ENCODE measurements at regions not wholly inside any gene's neighbourhood (a gene's known extent, or its start where the extent isn't known, plus 50 kb on each side); places are given as distances from the start of the nearest gene placed in this dataset.

DNA sequence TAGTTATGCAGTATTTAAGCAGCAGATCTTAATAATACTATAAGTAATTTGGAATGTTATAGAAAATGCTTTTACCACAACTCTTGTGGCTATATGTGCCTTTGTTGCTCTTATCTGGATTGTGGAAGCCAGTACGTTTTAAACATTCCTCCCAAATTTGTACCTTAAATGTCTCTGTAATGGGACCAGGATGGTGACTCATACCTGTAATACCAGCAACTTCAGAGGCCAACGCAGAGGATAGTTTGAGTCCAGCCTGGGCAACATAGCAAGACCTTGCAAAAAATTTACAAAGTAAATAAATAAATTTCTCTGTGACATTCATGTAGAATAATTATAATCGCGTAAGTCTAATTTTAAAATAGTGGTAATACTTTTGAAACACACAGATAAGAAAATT, 283.1 kb downstream of the POM121L12 start:
- no peak for DNase-seq (ENCODE audit: low spot score)
- H3K9me3 Mint-ChIP-seq (ENCODE audit: unreplicated experiment): no peaks in the 10 kb centered on the region
- no peak overlapping the region for H3K4me3 Mint-ChIP-seq (ENCODE audit: unreplicated experiment)
- TF ChIP-seq, protein P1, sequence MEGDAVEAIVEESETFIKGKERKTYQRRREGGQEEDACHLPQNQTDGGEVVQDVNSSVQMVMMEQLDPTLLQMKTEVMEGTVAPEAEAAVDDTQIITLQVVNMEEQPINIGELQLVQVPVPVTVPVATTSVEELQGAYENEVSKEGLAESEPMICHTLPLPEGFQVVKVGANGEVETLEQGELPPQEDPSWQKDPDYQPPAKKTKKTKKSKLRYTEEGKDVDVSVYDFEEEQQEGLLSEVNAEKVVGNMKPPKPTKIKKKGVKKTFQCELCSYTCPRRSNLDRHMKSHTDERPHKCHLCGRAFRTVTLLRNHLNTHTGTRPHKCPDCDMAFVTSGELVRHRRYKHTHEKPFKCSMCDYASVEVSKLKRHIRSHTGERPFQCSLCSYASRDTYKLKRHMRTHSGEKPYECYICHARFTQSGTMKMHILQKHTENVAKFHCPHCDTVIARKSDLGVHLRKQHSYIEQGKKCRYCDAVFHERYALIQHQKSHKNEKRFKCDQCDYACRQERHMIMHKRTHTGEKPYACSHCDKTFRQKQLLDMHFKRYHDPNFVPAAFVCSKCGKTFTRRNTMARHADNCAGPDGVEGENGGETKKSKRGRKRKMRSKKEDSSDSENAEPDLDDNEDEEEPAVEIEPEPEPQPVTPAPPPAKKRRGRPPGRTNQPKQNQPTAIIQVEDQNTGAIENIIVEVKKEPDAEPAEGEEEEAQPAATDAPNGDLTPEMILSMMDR (IDR thresholded peaks at IDR 0.05; ENCODE audit: unreplicated experiment): no peak
- H3K36me3 Mint-ChIP-seq (ENCODE audit: low read depth, unreplicated experiment): no peaks in the 10 kb centered on the region
- H3K27me3 Mint-ChIP-seq (ENCODE audit: unreplicated experiment): no peaks in the 10 kb centered on the region
- H3K27ac Mint-ChIP-seq (ENCODE audit: unreplicated experiment): no peak overlapping the region
- H3K4me1 Mint-ChIP-seq (ENCODE audit: unreplicated experiment): no peaks in the 10 kb centered on the region

DNA sequence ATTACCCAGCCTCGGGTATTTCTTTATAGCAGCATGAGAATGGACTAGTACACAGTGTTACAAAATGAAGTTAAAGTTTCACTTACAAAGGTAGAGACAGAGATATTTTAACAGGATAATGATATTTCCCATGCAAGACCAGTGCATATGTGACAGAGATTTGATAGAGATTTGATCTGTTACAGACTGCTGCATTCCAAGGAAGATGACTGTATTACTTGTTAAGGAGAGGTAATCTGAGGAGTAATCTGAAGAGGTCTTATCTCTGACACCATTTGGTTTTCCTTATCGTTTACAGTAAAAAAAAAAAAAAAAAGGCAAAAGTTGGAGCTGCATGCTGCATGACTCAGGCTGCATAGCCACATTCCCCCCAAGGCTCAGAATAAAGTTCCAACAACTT, 289.6 kb downstream of the POM121L12 start:
- no peaks in the 10 kb centered on the region for H3K4me1 Mint-ChIP-seq (ENCODE audit: unreplicated experiment)
- H3K27me3 Mint-ChIP-seq (ENCODE audit: unreplicated experiment): no peaks in the 10 kb centered on the region
- TF ChIP-seq, protein P1 (IDR thresholded peaks at IDR 0.05; ENCODE audit: unreplicated experiment): no peak
- H3K36me3 Mint-ChIP-seq (ENCODE audit: low read depth, unreplicated experiment): no peaks in the 10 kb centered on the region
- H3K27ac Mint-ChIP-seq (ENCODE audit: unreplicated experiment): no peak overlapping the region
- H3K4me3 Mint-ChIP-seq (ENCODE audit: unreplicated experiment): no peak overlapping the region
- no peaks in the 10 kb centered on the region for H3K9me3 Mint-ChIP-seq (ENCODE audit: unreplicated experiment)
- no peak for DNase-seq (ENCODE audit: low spot score)

DNA sequence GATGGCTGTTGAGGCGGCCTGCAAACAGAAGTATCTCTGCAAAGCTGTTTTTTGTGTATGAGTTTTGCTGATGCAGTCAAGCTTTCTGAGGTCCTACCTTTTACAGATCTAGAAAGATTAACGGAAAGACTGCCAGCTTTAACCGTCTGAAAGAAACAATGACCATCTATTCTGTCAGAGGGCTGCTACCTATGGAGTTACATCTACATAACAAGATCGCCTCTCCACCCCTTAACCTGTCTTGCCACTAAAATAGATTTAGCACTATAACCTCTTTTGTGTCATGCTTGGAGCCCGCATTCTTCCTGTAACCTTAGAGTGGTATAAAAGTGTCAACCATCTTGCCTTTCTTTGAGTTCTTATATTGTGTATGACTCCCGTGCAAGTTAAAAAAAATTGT, 291.2 kb downstream of the POM121L12 start:
- Mint-ChIP-seq H3K9me3 (ENCODE audit: unreplicated experiment) (no peaks in the 10 kb centered on the region), H3K27ac (ENCODE audit: unreplicated experiment) (no peak overlapping the region), H3K27me3 (ENCODE audit: unreplicated experiment) (no peaks in the 10 kb centered on the region)

DNA sequence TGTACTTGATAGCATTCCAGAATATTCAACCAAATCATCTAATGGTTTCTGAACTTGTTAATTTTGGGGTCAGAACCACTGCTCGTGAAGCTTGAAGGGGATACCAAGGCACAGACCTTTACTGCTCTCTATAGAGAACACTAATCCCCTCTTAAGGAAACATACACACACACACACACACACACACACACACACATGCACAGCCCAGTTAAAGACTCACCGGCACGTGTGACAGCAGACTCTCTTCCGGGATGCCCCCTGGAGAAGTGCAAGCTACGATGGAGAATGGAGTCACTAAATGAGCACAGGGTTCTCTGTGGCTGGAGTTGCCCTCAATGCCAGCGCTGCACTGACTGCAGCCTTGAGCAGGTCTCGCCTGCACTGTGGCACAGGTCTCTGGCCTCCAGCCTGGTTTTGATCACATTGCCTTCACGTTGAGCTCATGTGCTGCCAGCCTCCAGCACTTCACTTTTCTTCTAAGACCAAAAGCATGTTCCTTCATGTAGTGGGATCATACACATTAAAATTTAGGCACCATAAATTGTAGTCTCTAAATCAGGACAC, 300.8 kb downstream of the POM121L12 start:
- TF ChIP-seq, protein P1 (IDR thresholded peaks at IDR 0.05; ENCODE audit: unreplicated experiment): no peak
- Mint-ChIP-seq H3K27me3 (ENCODE audit: unreplicated experiment) (no peaks in the 10 kb centered on the region), H3K27ac (ENCODE audit: unreplicated experiment) (no peak overlapping the region), H3K9me3 (ENCODE audit: unreplicated experiment) (peaks cover 8% of the 10 kb centered on the region), H3K36me3 (ENCODE audit: low read depth, unreplicated experiment) (peaks cover 9% of the 10 kb centered on the region), H3K4me1 (ENCODE audit: unreplicated experiment) (no peaks in the 10 kb centered on the region), H3K4me3 (ENCODE audit: unreplicated experiment) (no peak overlapping the region)
- no peak for DNase-seq (ENCODE audit: low spot score)

More for the DNA sequence above, 291.2 kb downstream of the POM121L12 start:
- TF ChIP-seq, protein P1 (IDR thresholded peaks at IDR 0.05; ENCODE audit: unreplicated experiment): no peak
- Mint-ChIP-seq H3K36me3 (ENCODE audit: low read depth, unreplicated experiment) (no peaks in the 10 kb centered on the region), H3K4me1 (ENCODE audit: unreplicated experiment) (no peaks in the 10 kb centered on the region), H3K4me3 (ENCODE audit: unreplicated experiment) (no peak overlapping the region)
- no peak for DNase-seq (ENCODE audit: low spot score)

DNA sequence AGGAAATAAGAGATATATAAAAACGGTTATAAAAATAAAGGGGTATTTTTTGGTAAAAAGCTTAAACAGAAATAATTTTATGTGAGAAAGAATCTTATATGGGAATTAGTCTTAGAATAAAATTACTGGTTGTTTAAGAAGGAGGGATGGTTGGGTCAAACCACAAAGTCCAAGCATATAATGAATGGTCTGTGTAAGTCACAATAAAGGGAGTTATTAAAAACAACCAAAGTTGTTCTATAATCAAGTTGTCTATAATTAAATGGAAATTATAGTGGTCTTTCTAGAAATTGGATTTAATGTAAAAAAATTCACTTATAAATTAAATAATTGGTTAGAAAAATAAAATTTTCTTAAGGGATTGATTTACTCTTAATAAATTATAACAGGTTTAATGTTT, 304.8 kb downstream of the POM121L12 start:
- no peak for DNase-seq (ENCODE audit: low spot score)
- Mint-ChIP-seq H3K4me3 (ENCODE audit: unreplicated experiment) (no peak overlapping the region), H3K4me1 (ENCODE audit: unreplicated experiment) (no peaks in the 10 kb centered on the region), H3K27me3 (ENCODE audit: unreplicated experiment) (no peaks in the 10 kb centered on the region), H3K9me3 (ENCODE audit: unreplicated experiment) (peaks cover 22% of the 10 kb centered on the region), H3K36me3 (ENCODE audit: low read depth, unreplicated experiment) (peaks cover 14% of the 10 kb centered on the region), H3K27ac (ENCODE audit: unreplicated experiment) (no peak overlapping the region)
- TF ChIP-seq, protein P1 (IDR thresholded peaks at IDR 0.05; ENCODE audit: unreplicated experiment): no peak

Measured in endothelial cell (in vitro differentiated cells).